Activated naive CD8-positive, alpha-beta T cell (primary cell): ENCODE measurements at regions not wholly inside any gene's neighbourhood (a gene's known extent, or its start where the extent isn't known, plus 50 kb on each side); places are given as distances from the start of the nearest gene placed in this dataset.

Source experiments
- H3K27ac Mint-ChIP-seq: one replicate; pipeline ENCODE4 v1.8.0; 2021; ENCODE audit warnings: mixed read lengths
- H3K27me3 Mint-ChIP-seq: one replicate; pipeline ENCODE4 v1.8.0; 2021; ENCODE audit warnings: mixed read lengths
- H3K36me3 Mint-ChIP-seq: one replicate; pipeline ENCODE4 v1.8.0; 2021; ENCODE audit warnings: mixed read lengths
- H3K4me1 Mint-ChIP-seq: one replicate; pipeline ENCODE4 v1.8.0; 2021; ENCODE audit warnings: low read depth, mixed read lengths
- H3K4me3 Mint-ChIP-seq: one replicate; pipeline ENCODE4 v1.8.0; 2021; ENCODE audit warnings: mild to moderate bottlenecking, mixed read lengths
- H3K9me3 Mint-ChIP-seq: one replicate; pipeline ENCODE4 v1.8.0; 2021; ENCODE audit warnings: low read depth, mixed read lengths

GRCh38 chr13:40271271-40271885 is 395.1 kb downstream of the FOXO1 start:
- peak overlapping the region; percentile 2 for H3K4me3 Mint-ChIP-seq
- H3K36me3 Mint-ChIP-seq = no peaks in the 10 kb centered on the region
- H3K27me3 Mint-ChIP-seq = no peaks in the 10 kb centered on the region
- no peaks in the 10 kb centered on the region for H3K9me3 Mint-ChIP-seq
- peaks cover 36% of the 10 kb centered on the region for H3K4me1 Mint-ChIP-seq
- peak overlapping the region; percentile 24 for H3K27ac Mint-ChIP-seq

DNA sequence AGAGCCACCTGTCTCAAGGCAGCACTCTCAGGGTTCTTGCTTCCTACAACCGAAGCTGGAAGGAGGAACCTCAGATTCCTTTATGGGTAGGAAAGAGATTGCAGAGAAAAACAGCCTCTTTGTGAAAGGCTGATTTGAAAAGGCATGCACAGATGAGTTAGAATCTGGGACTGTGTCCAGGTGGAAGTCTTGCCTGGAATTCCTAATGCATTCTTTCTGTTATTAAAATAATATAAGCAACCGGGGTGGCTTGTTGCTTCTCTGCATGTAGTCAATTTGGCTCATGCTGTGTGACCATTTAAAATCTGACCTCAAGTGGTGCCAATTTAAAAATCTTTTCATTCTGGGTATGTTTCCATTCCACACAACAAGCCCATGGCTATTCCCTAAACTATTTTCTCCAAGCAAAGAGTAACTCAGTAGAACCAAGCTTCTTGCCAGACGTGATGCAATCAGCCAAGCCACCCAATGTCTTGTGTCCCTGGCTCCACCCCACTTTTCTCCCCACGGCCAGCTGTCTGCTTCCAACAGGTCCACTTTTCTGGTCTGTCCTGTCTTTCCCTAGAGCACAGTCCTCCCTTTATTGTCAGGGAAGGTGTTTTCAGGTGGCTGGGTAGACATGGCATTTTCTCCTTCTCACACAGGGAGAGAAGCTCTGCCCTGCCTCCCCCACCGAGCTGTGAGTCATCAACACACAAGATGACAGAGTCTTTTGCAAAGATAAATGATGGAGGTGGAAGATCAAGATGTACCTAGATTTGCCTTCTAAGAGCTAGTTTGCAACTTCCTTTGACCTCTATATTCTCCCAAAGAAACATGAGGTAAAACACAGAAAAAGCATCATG is 394.3 kb downstream of the FOXO1 start:
- Mint-ChIP-seq H3K4me3 (peak overlapping the region; percentile 59), H3K36me3 (peaks cover 2% of the 10 kb centered on the region), H3K27ac (peak overlapping the region; percentile 46), H3K9me3 (no peaks in the 10 kb centered on the region), H3K27me3 (no peaks in the 10 kb centered on the region), H3K4me1 (peaks cover 36% of the 10 kb centered on the region)

- no peaks in the 10 kb centered on the region for H3K27me3 Mint-ChIP-seq
- H3K4me1 Mint-ChIP-seq = peaks cover 36% of the 10 kb centered on the region
- peak overlapping the region; percentile 46 for H3K27ac Mint-ChIP-seq
- H3K4me3 Mint-ChIP-seq = no peak overlapping the region
- H3K36me3 Mint-ChIP-seq = peaks cover 2% of the 10 kb centered on the region
- H3K9me3 Mint-ChIP-seq = no peaks in the 10 kb centered on the region
Measured at GRCh38 chr13:40272776-40273139, 393.7 kb downstream of the FOXO1 start.

DNA sequence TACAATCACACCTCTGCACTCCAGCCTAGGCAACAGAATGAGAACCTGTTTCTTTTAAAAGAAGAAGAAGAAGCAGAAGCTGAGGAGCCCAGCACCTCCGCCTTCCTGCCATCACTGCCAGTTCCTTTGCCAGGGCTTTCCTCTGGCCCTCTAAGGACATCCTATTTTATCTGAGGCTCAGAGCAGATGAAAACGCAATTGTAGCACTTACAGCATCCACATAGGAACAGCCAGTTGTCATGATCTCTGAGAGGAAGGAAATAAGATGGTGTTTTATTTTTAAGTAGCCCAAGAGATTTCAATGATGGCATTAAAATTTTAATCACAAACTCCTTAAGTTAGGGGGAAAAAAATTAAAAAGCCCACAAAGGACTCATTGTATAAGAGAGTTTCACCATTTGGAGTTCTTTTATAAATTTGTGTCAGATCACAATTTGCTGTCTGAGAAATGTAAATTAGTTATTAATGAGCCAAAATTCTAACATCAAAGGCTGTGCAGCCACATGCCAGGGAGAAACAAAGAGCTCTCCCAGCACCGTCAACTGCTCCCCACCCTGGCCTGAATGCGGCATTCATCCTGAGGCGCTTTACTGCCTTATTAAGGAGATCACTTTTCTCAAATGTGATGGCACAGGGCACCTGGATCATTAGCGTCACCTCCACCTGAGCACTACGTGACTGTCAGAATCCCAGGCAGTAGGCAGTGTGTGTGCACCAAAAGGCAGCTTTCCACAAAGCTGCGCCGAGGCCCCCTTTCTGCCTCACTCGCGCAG is 393.0 kb downstream of the FOXO1 start:
- H3K4me1 Mint-ChIP-seq = peaks cover 36% of the 10 kb centered on the region
- H3K9me3 Mint-ChIP-seq = no peaks in the 10 kb centered on the region
- H3K36me3 Mint-ChIP-seq = peaks cover 2% of the 10 kb centered on the region
- no peak overlapping the region for H3K27ac Mint-ChIP-seq
- no peaks in the 10 kb centered on the region for H3K27me3 Mint-ChIP-seq
- H3K4me3 Mint-ChIP-seq = no peak overlapping the region

DNA sequence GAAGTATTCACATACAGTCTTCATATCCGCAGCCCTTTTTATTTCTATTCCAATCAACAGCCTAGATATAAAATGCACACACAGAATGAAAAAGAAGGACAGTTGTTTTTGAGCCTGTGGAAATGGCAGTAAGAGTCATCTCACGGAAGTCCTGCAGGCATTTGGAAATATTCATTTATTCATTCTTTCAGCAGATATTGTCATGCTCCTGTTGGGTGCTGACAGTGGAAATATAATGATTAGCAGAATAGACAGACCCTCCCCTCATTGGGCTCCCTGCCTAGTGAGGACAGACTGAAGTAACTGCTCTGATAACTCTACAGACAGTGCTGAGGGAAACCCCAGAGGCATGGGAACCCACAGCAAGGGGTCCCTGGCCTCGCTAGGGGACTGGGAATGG is 392.3 kb downstream of the FOXO1 start:
- peaks cover 2% of the 10 kb centered on the region for H3K36me3 Mint-ChIP-seq
- no peaks in the 10 kb centered on the region for H3K27me3 Mint-ChIP-seq
- no peak overlapping the region for H3K27ac Mint-ChIP-seq
- H3K4me3 Mint-ChIP-seq = no peak overlapping the region
- peaks cover 36% of the 10 kb centered on the region for H3K4me1 Mint-ChIP-seq
- no peaks in the 10 kb centered on the region for H3K9me3 Mint-ChIP-seq

DNA sequence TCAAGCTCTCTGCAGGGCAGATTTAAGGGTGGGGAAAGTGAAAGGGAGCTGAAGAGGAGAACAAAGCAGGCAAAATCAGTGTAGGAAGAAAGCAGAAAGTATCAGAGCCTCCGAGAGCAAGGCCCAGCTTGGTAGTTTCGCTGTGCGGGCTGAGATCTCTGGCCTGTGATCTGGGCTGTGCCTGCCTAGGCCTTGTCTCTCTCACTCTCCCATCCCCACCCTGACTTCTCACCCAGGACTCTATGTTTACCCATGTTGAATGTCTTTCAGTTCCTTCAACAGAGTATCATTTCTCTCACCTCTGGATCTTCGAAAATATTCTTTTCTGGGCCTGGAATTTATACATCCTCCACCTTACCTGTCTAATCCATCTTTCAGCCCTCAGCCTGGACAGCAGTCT is 391.3 kb downstream of the FOXO1 start:
- Mint-ChIP-seq H3K4me1 (peaks cover 34% of the 10 kb centered on the region), H3K27me3 (no peaks in the 10 kb centered on the region), H3K36me3 (peaks cover 2% of the 10 kb centered on the region), H3K9me3 (no peaks in the 10 kb centered on the region), H3K4me3 (no peak overlapping the region), H3K27ac (no peak overlapping the region)

DNA sequence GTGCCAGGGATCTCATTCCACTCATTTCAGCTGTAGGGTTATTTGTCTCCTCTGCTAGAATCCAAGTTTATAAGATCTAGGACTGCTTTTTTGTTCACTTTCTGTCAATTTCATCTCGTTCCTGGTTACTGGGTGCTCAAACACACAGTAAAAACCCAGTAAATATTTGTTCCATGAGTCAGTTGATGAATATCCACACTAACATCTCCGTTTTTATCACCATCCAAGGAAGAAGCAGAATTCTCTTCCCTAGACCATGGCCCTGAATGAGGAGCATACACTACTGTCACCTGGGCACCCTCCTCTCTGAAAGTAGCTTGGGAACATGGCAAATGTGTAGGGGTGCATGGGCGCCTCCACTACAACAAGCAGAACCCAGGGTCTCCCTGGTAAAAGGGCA is 390.8 kb downstream of the FOXO1 start:
- Mint-ChIP-seq H3K4me3 (no peak overlapping the region), H3K4me1 (peaks cover 29% of the 10 kb centered on the region), H3K27me3 (no peaks in the 10 kb centered on the region), H3K36me3 (peaks cover 2% of the 10 kb centered on the region), H3K27ac (no peak overlapping the region), H3K9me3 (no peaks in the 10 kb centered on the region)

DNA sequence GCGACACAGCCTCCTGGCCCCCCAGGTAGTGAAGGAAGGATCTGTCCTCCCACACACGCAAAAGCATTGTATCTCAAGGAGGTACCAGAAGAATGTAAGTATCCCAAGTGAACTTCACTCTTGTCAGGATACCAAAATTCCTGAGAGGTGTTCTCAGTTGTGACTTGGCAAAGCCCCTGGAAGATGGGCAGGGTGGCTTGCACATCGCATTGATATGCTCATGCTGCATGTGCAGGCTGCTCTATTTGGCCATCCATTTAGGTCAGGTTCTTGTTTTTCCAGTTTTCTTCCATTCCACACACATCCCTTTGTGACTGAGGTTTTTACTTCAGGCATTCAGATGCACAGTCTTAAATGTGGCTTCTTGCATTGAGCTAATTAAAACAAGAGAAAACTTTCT is 382.8 kb downstream of the FOXO1 start:
- H3K4me1 Mint-ChIP-seq = no peaks in the 10 kb centered on the region
- H3K27me3 Mint-ChIP-seq = no peaks in the 10 kb centered on the region
- no peak overlapping the region for H3K27ac Mint-ChIP-seq
- peaks cover 3% of the 10 kb centered on the region for H3K36me3 Mint-ChIP-seq
- H3K9me3 Mint-ChIP-seq = no peaks in the 10 kb centered on the region
- H3K4me3 Mint-ChIP-seq = no peak overlapping the region

DNA sequence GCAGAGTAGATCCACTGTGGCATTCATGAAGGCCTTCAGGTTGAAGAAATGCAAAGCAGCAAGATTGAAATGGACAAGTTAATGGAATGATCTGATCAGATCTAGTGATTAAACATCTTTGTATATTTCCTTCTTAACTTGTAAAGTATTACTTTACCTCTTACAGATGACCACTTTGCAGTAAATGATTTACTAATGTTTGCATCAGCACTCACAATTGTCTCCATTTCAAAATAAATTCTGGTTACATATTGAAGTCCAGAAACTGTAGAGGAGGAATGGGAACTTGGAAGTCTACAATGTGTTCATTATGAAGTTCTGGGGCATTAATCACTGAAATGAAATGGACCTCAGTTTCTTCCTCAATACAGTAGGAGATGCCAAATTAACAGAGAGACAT is 380.8 kb downstream of the FOXO1 start:
- no peak overlapping the region for H3K4me3 Mint-ChIP-seq
- H3K27me3 Mint-ChIP-seq = no peaks in the 10 kb centered on the region
- peaks cover 3% of the 10 kb centered on the region for H3K36me3 Mint-ChIP-seq
- no peaks in the 10 kb centered on the region for H3K9me3 Mint-ChIP-seq
- no peak overlapping the region for H3K27ac Mint-ChIP-seq
- H3K4me1 Mint-ChIP-seq = peaks cover 3% of the 10 kb centered on the region

GRCh38 chr13:40287428-40287827 is 379.0 kb downstream of the FOXO1 start:
- Mint-ChIP-seq H3K4me1 (peaks cover 6% of the 10 kb centered on the region), H3K27ac (no peak overlapping the region), H3K36me3 (peaks cover 3% of the 10 kb centered on the region), H3K4me3 (no peak overlapping the region), H3K9me3 (no peaks in the 10 kb centered on the region), H3K27me3 (no peaks in the 10 kb centered on the region)

GRCh38 chr13:40288259-40288658 is 378.2 kb downstream of the FOXO1 start:
- no peaks in the 10 kb centered on the region for H3K9me3 Mint-ChIP-seq
- no peak overlapping the region for H3K27ac Mint-ChIP-seq
- H3K4me3 Mint-ChIP-seq = no peak overlapping the region
- no peaks in the 10 kb centered on the region for H3K36me3 Mint-ChIP-seq
- peaks cover 6% of the 10 kb centered on the region for H3K4me1 Mint-ChIP-seq
- no peaks in the 10 kb centered on the region for H3K27me3 Mint-ChIP-seq

GRCh38 chr13:40290758-40291157 is 375.7 kb downstream of the FOXO1 start:
- H3K27ac Mint-ChIP-seq = no peak overlapping the region

GRCh38 chr13:40292108-40292507 is 374.3 kb downstream of the FOXO1 start:
- peaks cover 4% of the 10 kb centered on the region for H3K36me3 Mint-ChIP-seq
- no peak overlapping the region for H3K27ac Mint-ChIP-seq
- peaks cover 4% of the 10 kb centered on the region for H3K9me3 Mint-ChIP-seq
- H3K4me1 Mint-ChIP-seq = peaks cover 6% of the 10 kb centered on the region
- H3K27me3 Mint-ChIP-seq = no peaks in the 10 kb centered on the region
- H3K4me3 Mint-ChIP-seq = no peak overlapping the region

More at GRCh38 chr13:40290758-40291157, 375.7 kb downstream of the FOXO1 start:
- Mint-ChIP-seq H3K36me3 (no peaks in the 10 kb centered on the region), H3K9me3 (peaks cover under 1% of the 10 kb centered on the region), H3K4me1 (peaks cover 6% of the 10 kb centered on the region), H3K27me3 (no peaks in the 10 kb centered on the region), H3K4me3 (no peak overlapping the region)

DNA sequence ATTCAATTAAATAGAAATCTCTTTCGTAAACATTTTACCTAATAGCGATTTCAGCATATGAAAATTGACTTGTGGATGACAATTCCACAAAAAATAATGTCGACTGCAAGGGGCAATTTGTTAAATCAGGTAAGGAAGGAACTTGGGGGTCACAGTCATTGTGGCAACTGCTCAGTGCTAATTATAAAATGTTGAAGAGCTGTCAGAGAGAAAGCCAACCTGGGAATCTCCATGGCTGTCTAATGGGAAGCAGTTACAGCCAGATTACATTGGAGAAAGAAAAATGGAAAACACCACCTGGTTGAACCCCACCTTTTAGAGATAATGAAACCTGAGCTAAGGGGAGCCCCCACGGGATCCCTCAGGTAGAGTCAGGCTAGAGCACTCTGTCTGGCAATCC is 373.9 kb downstream of the FOXO1 start:
- H3K27ac Mint-ChIP-seq = no peak overlapping the region
- H3K36me3 Mint-ChIP-seq = peaks cover 4% of the 10 kb centered on the region
- no peaks in the 10 kb centered on the region for H3K27me3 Mint-ChIP-seq
- H3K4me1 Mint-ChIP-seq = peaks cover 6% of the 10 kb centered on the region
- H3K9me3 Mint-ChIP-seq = peaks cover 4% of the 10 kb centered on the region
- no peak overlapping the region for H3K4me3 Mint-ChIP-seq

DNA sequence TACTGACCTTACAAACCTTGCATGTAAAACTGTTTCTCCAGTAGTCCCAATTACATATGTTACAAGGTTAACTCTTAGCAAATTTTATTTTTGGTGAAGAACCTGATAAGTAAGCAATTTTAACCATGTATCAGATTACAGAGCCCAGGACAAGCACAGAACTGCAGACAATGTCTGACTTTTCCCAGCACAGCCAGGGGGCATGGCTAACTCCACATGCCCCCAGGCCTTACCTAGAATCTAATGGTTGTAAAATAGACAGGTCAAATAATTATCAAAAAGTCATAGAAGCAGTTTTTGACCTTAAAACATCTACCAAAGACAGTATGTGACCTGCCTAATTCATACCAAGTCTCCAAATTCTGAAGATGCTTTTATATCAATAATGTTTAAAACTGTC is 364.1 kb downstream of the FOXO1 start:
- peaks cover 12% of the 10 kb centered on the region for H3K36me3 Mint-ChIP-seq
- H3K27ac Mint-ChIP-seq = no peak overlapping the region
- peaks cover 20% of the 10 kb centered on the region for H3K4me1 Mint-ChIP-seq
- no peak overlapping the region for H3K4me3 Mint-ChIP-seq
- no peaks in the 10 kb centered on the region for H3K27me3 Mint-ChIP-seq
- H3K9me3 Mint-ChIP-seq = peaks cover 18% of the 10 kb centered on the region
